A172 (cell line): ENCODE measurements at regions not wholly inside any gene's neighbourhood (a gene's known extent, or its start where the extent isn't known, plus 50 kb on each side); places are given as distances from the start of the nearest gene placed in this dataset.

Experiments
- DNase-seq: peaks from one replicate; pipeline ENCODE4 v3.0.0-alpha.2; 2015; ENCODE audit warnings: low spot score

DNA sequence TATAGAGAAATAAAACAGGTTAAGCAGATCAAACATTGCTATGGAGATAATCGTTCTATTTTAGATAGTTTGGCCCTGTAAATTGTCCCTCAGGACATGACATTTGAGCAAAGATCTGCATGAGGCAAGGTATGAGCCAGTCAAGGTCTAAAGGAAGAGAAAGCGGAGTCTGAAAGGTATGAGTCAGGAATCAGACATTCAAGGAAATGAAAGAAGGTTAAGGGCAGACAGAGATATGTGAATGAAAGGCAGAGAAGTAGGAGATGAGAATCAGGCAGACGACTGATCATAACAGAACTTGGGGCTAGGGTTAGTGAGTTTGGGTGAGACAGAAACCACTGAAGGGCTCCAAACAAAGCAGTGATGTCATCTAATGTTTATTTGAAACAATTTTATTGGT is 775.8 kb downstream of the MAFB start:
- no peak for DNase-seq

DNA sequence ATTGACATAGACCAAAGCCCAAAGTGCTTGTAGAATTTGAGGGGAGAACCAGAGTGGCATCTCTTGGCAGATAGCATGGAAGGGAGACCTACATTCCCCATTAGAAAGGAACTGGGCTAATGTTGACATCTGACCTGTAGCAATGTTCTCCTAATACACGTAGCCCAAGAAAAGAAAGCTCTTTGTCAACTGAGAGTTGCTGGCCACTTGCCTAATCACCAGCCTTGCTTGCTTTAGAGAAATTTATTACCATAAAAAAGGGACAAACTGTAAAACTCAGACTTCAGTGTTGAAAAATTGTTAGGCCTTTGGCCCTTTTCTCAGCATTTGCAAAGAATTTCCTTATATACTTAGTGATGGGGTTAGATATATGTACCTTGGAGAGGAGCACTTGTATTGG is 777.5 kb downstream of the MAFB start:
- no peak for DNase-seq

DNA sequence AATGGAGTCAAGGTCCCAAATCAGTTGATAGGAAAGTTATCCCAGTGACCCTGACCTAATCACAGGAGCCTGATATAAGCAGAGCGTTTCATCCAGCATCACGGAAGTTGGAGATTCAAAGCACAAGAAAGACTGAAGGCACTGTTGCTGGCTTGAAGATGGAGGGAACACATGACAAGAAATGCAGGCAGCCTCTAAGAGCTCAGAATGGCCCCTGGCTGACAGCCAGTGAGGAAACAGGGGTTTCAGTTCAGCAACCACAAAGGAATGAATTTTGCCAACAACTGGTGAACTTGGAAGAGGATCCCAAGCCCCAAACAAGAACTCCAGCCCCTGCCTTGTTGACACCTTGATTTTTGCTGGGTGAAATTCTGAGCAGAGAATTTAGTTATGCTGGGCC is 778.5 kb downstream of the MAFB start:
- no peak for DNase-seq

DNA sequence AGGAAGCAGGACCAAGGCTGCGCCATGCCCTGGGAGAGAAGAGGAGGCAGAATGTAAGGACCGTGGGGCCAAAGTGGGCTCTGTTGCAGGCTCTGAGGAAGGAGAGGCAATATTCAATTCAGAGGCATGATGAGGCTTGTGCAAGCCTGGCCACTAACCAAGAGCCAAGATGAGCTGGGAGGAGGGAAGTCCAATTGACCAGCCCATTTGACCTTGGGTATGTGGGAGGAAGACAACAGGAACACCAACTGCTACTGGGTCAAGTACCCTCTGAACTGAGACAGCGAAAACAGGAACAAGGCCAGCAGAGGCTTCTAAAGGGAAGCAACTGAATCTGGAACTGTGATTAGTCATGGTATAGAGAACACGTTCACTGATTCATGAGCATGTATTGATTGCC is 779.6 kb downstream of the MAFB start:
- DNase-seq, result no peak

DNA sequence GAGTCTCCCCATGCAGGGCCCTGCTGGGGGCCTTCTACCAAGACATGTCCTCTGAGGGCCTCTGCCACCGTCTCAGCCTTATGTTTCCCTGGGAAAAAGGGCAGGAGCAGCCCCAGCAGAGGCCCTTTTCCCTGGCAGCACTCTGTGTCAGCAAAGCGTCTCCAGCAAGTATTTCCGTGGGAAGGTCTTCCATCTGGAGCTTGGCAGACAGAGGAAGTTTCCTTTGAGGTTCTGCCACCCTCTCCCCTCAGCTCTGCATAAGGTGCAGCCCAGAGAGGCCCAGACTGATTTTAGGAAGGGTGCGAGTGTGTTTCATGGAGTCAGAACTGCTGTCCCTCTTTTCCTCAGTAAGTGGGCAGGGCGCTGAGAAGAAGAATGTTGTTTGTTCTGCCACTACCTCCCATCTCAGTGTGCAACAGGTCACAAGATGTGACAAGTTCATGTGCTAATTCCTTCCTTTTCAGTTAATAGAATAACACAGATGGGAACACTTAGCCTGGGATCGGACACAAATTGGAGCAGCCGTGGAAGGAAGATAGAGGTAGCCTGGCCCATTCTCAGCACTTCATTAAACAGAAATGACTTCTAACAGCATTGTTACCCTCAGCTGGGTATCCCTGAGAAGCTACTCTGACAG is 784.4 kb downstream of the MAFB start:
- no peak for DNase-seq

DNA sequence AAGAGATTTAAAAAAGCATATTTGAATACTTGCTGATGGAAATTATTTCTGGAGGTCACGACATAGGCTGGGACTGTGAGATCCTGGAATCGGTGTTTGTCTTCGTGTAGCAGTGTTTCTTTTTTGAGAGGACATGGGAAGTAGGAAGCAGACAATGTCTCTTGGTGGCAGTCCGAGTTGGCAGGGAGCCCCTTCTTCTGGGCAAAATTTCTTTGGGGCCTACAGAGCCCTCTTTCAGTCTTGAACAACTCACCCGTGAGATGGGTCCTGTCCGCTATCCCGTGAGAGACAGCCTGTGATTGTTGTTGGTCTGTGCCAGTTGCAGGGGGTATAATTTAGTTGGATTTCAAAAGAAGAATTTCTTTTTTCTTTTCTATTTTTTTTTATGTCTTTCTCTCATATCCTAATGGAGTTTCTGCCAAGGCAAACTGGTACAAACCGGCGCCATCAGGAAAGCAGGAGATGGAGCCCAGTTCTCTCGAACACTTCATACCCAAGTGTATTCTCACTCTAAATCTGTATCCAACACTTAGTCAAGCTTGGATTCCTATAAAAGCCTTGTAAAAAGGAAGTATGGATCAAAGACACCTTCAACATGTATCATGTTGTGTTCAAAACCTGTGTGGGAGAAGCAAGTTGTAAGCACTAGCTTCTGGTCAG is 785.1 kb downstream of the MAFB start:
- DNase-seq, result no peak

DNA sequence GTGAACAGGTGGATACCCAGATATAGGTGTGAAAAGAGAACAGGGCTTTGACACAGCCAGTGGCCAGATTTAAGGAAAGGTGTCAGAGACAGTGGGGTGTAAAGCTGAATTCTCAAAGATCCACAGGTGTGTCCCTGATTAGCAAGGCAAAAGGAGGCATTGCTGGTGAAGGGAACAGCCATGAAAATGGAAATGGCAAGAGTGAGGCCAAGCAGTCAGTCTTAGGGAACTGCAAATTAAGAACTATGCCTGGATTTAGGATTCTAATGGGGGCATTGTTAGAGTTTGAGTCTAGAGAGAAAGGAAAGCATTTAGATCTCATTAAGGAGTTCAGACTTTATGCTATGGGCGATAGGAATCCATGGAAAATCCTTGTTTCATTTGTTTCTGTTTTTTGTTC is 789.2 kb downstream of the MAFB start:
- DNase-seq, result no peak

DNA sequence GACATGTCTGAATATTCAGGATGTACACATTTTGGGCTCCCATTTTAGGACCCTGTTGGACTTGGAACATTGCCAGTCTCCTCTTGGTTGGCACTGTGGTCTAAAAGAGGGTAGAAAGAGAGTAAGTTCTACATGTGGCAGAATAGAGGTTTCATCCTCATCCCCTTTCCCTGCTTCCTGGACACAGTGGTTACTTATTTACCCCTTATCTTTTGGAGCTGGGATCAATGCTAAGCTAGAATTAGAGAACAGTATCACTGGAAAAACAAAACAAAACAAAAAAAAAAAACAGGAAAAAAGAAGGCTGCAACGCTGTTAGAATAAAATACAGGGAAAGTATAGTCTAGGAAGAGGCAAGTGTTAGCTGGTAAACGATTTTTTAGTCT is 790.6 kb downstream of the MAFB start:
- DNase-seq, result no peak

DNA sequence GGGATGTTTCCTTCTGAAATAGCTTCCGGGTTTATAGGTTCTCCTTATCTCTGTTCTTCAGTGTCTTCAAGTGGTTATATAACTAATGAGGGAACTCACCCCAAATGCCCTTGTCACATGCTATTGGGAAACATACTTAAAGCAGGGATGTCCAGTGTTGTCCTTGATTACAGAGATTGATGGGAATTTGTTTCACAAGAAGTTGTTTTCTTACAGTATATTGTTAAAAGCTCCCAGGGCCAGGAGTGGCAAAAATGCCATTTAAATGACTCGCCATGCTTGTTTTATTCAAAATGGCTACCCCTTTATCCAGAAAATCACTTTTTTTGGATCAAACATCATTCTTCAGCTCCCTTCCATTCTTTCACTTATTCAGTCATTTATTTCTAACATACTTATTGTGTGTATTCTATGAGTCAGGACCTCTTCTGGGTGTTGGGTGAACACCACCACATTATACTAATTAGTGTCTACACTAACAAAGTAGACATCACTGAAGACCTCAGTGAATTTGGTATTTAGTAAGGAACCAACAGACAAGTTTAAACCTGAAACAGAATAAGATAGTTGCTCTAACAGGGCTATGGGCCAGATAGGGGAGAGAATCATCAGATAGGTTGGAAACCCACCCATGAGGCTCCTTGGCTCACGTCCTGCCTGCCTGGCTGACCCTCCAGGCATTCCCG is 791.1 kb downstream of the MAFB start:
- no peak for DNase-seq

DNA sequence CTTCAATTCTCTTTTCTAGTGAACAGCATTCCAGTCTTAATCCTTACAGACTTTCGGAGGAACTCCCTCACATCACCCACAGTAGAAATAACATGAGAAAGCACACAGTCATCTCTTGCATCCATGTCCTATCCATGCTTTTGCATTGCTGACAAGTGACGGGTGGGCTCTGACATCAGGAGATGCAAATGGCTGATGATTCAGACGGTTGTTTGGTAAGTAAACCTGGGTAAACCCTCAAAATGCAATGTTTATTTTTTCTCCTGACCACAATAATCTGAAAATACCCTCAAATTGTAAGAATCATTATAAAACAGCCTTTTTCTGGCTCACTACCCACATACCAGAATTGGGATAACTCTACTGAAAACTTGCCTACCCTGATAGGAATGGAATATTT is 792.0 kb downstream of the MAFB start:
- peak; percentile 33 for DNase-seq

DNA sequence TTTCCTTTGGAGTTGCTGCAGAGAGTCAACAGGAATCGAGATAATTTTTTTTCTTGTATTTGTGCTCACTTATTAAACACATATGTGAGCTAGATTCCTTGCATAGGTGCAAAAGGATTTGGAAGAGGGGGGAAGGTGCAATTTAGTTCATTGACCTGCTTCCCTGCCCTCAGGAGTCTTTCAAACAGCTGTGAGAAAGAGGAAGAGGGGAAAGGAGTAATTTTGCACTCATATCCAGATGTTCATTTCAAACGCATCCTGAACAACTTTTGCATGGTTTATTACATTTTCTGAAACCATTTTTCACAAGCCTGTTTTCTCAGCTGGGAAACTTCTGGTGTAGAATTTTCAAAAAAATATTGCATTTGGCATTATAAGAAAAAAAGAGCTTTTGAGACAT is 795.0 kb downstream of the MAFB start:
- DNase-seq, result no peak

DNA sequence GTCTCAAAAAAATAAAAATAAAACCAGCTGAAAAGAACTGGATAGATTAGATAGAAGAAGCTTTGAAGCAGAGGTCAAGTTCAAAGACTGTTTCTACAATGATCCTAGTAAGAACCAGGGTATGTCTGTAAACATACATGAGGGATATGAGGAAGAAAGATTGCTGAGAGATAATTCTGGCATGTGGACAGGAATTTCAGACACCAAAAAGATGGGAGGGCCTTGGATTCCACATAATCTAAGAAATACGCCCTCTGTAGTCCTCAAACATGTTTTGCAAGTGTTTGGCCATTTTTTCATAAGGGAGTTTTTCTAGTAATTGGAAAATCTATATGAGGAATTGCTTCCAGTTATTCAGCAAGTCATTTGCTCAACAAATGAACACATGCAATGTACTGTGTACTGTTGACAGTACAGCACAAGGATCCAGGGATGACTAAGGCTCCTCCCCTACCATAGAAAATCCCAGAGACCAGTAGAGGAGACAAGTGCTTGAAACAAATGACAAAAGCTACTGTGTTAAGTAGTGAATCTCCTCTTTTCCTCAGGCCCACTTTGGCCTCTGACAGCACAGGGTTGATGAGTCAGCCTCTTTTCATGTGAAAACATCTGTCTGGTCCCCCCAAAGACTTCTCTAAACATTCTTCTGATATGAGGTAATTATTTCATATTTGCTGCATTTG is 795.9 kb downstream of the MAFB start:
- peak; percentile 8 for DNase-seq

DNA sequence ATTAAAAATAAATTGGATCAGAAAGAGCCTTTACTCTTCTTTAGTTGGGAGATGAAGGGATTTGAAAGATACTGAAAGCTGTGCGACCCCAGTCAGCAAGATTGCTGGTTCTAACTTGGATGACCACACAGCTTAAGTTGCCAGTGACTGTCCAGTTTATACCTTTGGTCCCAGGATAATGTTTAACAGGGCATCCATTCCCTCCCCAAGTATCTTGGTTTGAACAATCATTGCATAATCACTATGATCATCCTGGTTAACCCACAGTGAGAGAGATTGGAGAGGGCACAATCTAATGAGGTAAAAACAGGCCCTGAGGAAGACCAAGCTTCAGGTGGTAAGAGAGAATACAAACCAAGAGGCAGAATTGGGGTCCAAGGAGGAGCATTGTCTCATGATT is 798.3 kb downstream of the MAFB start:
- DNase-seq, result no peak

DNA sequence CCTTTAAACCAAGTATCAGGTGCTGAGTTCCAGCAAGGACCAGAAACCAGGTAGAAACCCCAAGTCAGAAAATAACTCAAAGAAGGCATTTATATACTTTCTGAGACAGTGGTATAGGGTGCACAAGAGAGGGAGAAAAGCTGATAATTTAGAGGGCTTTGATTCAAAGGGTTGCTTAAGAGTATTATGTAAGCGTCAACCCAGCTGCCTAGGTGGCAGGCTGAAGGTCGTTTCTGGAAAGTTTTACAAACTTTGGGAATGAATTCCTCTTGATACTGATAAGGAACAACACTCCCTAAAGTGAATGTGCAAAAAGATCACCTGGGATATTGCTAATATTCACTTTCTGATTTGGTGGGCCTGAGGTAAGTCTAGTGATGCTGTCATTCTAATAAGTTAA is 800.7 kb downstream of the MAFB start:
- no peak for DNase-seq

DNA sequence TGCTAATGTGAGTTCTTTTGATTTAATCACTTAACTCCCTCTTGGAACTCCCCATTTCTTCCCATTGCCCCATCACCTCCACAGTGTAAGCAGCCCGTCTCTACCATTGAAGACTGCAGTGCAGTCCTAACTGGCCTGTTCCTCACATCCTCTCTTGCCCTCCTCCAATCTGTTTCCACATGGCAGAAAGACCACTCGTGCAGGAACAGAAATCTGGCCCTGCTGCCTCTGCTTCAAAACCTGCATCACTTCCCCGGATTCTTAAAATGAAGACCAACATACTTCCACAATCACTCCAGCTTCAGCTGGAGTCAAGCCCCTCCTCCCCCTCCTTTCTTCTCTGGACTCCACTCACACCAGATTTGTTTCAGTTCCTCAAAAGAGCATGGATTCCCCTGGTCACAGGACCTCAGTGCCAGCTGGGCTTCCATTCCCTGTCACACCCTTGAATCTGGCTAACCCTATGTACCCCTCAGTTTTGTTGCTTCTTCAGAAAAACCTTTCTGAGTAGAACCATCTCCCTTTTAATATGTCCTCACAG is 802.3 kb downstream of the MAFB start:
- DNase-seq, result no peak

DNA sequence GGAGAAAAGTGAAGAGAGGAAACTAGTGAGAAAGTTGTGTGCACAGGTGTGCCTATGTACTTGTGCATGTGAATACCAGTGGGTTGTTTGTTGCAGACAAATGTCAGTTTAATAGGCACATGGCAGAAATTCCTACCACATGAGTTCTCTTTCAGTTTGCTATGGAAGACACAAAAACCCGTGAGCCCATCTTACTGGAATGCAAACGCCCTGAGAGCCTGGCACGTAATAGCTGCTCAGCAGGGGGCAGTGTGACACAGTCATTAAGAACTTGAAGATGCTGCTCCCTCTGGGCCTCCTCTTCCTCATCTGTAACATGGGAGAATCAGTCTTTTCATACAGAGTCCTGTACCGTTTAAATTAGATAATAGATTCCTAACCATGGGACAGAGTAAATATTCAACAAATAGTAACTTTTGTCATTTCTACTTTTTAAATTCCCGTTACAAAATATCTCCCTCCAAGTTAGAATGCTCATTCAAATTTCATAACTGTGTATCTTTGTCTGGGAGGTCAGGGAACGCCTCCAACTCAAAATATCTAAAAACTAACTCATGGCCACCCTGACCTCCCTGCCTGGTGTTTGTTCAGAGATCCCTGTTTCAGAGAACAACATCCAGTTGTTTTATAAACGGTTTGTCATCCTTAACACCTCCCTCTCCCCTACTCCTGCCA is 802.9 kb downstream of the MAFB start:
- peak; percentile 81 for DNase-seq

DNA sequence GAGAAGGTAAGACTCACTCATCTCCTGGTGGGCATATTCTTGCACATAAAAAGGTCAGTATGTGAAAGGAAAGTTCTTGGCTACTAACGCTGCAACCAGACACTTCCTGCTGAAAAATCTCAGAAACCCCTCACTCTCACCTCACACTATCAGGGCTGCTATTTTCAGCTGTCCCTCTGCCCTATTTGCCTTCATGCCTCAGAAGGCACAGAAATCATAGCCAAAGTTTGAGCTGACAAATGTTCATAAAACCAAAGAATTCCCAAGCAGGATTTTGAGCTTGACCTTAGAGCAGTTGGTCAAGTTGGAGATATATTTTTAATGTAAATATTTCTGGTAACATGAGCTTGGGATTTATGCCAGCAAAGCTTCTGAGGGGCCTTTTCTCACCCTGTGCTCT is 806.2 kb downstream of the MAFB start:
- DNase-seq, result no peak

DNA sequence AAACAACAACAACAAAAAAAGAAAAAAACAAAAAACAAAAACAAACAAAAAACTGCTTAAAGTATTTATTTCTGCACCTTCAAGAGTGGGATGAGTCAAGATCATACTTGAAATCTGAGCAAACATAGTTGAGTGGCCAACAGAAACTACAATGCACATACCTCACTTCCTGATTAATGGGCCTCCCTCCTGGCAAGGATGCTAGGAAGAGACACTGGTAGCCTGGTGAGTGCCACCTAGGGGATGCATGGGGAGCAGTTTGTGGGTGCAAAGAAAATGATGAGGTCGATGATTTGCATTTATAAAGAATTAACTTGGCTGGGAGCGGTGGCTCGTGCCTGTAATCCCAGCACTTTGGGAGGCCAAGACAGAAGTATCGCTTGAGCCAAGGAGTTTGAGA is 808.1 kb downstream of the MAFB start:
- DNase-seq, result peak; percentile 65

DNA sequence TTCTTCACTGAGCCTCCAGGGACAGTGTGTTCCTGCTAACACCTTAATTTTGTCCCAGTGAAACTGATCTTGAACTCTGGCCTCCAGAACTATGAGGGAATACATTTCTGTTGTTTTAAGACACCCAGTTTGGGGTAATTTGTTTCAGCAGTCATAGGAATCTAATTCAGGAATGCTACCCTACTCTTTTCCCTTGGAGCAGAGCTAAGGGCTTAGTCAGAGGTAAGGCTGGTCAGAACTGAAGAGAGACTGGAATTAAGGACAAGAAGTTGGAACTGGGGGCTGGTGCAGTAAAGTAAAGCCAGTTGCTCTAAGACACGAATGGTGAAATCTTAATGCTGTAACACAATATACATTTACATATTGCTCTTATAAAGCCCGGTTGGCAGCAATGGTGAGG is 809.7 kb downstream of the MAFB start:
- DNase-seq, result no peak

DNA sequence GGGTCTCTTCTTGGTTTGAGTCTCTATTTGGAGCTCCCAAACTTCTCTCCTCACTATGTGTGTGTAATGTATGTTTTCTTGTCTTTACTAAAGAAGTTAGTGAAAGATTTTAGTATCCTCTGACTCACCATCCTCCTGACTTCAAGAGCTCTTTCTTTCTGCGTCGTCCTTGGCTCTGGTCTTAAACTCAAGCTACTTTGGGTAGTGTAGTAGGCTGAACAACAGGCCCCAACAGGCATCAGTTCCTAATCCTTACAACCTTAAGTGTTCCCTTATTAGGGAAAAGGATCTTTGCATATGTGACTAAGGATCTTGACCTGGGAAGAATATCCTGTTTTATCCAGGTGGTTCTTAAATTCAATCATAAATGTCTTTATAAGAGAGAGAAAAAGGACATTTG is 810.2 kb downstream of the MAFB start:
- DNase-seq, result no peak

DNA sequence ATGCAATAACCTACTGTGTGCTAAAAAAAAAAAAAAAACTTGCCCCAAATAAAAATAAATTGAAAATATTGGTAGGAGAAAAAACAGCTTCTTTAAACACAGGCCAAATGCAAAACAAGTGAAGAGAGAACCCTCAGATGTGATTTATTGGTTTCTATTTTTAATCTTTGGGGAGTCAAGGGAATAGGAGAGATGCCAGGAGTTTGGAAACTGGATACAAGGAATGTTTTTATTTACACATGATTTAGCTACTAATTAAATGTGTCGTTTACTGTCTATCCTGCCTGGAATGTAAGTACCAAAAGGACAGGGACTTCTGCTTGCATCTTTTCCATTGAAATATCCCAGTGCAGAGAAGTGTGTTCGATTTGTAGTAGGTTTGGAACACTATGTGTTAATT is 810.7 kb downstream of the MAFB start:
- DNase-seq, result no peak

DNA sequence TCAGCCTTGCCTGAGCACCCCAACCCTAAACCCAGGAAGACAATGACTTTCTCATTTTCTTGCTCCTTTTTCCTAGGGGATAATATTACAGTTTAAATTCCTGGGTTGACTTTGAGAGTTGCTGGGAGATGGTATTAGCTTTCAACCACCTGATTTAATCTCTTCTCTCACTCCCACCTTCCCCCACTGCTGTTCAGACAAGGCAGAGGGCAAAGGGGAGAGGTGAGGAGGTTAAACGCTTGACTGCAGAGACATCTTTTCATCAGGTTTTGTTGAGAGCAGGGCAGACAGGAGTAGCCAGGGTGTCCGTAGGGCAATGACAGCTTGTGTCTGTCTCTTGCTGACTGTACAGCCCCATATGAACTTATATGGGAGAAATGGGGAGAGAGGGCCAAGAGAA is 811.2 kb downstream of the MAFB start:
- DNase-seq, result no peak
